NCI-H2196 (cell line): ENCODE measurements at regions not wholly inside any gene's neighbourhood (a gene's known extent, or its start where the extent isn't known, plus 50 kb on each side); places are given as distances from the start of the nearest gene placed in this dataset.
"Not testable (repeated sequence)": the region's sequence is repeated elsewhere in the genome, so short reads cannot be mapped to it uniquely, and the experiment has no call there.

Source experiments
- DNase-seq: peaks from one replicate; lab custom pipeline; 2025; ENCODE audit not compliant: unreplicated experiment; lab: John Stamatoyannopoulos, UW

DNA sequence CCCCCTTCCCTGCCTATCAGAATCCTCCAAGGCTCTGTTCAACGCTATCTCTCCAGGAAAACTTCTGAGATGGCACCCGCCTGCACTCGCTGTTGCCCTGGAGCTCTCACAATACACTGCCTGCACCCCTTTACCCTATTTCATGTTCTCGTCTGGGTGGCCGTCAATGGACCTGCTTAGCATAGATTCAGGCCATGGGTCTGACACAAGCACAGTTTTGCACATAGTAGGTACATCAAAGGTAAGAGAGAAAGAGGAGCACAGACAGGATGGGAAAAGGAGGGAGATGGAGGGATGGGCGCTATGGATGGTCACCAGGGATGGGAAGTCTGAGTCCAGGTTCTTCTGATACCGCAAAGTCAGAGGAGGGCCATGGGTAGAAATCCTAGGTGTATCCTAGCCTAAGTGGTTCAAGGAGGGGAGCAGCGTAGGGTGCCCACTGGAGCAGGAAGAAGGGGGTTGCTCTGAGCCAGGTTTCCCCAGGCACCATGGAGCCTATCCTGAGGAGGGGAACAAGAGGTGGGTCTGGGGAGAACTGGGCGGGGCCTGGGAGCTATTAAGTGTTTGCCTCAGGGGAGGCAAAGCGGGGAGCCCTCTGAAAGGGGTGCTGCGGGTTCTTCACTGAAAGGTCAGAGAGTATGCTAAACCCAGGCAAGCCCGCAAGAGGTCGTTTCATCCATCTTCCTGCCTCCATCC lies 89.3 kb downstream of the MRPL14 start:
- DNase-seq = no peak

- DNase-seq = not testable (repeated sequence)
Measured at GRCh38 chr6:44037276-44037675, 90.0 kb downstream of the MRPL14 start.

GRCh38 chr6:44036699-44037101 lies 90.6 kb downstream of the MRPL14 start:
- DNase-seq = no peak

GRCh38 chr6:44036196-44036595 lies 91.1 kb downstream of the MRPL14 start:
- no peak for DNase-seq

- no peak for DNase-seq
Measured at GRCh38 chr6:44035621-44036020, 91.6 kb downstream of the MRPL14 start.

- no peak for DNase-seq
Measured at GRCh38 chr6:44034931-44035345, 92.3 kb downstream of the MRPL14 start.

DNA sequence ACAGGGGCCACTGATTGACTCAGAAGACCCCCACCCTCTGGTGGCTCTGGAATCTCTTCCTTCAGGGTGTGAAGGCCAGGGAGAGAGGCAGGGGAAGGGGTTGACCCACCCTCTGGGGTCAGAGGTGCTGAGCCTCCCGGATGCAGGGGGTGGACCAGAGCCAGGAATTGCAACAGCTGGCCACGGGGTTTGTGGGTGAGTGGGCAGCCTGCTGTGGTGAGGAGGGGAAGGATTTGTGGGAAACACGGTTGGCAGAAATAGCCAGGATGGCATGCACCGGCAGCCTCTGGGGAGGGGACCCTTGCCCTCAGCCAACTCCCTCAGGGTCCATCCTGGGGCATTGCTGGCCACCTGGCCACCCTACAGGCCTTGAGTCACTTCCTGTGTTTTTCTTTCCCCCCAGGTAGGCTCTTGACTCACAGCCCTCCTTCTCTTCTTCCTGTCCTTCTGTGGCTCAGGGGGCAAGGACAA lies 92.8 kb downstream of the MRPL14 start:
- no peak for DNase-seq

GRCh38 chr6:44030812-44031454 lies 96.3 kb downstream of the MRPL14 start:
- DNase-seq = no peak

DNA sequence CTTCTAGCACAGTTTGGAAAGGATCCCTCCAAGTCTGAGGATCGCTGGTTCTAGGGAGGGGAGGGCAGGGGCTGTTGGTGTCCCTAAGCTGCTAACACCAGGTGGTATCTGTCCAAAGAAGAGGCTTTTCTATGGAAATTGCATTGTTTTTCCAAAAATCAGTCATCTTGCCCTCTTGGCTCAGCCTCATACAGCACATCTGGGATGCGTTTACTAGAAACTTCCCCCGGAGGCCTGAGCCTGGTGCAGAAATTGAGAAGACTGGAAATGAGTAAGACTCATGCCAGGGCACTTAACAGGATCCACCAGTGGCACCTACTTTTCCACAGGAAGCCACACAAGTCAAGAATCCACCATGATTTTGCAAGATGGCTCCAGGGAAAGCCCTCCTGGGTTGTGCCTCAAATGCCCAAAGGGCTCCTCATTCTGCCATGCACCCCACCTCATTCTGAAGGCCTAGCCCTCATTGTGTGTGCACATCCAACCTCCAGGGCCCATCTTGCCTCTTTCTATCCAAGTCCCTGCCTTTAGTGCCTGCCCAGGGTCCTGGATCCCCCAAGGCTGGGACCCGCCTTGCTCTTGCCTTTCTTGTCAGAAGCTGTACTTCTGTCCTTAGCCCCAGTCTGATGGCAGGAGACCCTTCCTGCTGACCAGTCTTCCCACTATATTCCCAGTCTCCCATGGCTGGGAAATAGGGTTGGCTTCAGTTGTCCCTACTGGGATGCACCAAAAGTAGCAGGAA lies 97.6 kb downstream of the MRPL14 start:
- DNase-seq = no peak

DNA sequence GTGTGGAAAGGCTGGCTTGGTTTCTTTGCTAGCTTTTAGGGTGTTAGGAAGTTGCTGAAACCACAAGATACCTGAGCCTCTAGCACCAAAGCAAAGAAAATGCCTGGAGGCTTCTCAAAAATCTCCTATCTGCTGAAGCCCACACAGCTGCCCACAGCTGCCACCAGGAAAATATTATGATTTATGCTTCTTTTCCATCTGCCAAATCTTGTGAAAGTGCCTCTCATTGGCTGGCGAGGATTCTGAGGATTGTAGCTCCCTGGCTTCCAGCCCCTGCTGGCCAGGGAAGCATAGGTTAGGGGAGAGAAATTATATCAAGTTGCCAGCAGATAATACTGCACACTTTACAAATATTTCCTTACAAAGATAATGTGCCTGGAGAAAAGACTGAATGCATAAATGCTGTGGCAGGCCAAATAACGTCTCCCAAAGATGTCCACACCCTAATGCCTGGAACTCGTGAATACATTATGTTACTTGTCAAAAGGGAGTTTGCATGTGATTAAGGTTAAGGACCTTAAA lies 98.4 kb downstream of the MRPL14 start:
- no peak for DNase-seq

DNA sequence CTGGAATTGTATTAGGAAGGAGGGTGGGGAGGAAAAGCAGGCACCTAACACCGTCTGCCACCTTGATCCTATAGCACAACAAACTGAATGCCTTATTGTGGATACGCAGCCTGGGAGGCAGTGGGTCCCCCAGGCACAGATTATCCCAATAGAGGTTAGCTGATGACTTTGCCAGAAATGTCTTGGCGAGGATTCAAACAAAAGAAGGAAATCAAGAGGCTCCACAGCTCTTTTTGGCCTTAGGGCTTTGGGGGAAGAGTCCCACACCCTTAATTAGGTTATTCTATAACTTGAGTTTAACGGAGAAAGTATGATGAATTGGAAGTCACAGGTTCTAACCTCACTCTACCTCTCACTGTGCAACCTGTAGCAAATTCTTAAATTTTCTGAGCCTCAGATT lies 102.0 kb downstream of the MRPL14 start:
- no peak for DNase-seq

DNA sequence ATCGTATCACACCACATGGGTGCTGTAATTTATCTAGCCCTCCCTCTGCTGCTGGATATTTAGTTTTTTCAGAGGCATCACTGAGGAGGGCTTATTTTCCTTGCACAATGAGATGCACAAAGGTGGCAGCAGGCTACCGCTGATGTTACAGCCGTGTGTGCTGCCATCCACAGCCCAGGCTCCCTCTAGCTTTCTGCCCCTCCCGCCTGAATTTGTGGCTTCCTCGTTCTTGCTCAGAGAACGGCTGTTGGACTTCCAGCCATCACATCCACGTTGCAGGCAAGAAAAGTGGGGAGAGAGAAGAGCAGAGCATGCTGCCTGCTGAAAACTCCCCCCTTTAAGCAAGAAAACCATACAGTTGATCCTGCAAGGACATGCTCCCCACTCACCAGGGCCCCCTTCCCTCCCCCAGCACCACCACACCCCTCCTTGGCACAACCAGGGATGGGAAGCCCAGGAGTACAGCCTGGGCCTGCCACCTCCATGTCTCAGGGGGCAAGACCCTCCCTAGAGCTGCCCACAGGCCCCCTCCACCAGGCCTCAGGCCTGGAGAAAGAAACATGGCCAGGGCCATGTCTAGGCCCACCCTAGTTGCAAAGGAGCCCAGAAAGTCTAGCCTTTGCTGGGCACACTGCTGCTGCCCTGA lies 102.6 kb downstream of the MRPL14 start:
- no peak for DNase-seq

DNA sequence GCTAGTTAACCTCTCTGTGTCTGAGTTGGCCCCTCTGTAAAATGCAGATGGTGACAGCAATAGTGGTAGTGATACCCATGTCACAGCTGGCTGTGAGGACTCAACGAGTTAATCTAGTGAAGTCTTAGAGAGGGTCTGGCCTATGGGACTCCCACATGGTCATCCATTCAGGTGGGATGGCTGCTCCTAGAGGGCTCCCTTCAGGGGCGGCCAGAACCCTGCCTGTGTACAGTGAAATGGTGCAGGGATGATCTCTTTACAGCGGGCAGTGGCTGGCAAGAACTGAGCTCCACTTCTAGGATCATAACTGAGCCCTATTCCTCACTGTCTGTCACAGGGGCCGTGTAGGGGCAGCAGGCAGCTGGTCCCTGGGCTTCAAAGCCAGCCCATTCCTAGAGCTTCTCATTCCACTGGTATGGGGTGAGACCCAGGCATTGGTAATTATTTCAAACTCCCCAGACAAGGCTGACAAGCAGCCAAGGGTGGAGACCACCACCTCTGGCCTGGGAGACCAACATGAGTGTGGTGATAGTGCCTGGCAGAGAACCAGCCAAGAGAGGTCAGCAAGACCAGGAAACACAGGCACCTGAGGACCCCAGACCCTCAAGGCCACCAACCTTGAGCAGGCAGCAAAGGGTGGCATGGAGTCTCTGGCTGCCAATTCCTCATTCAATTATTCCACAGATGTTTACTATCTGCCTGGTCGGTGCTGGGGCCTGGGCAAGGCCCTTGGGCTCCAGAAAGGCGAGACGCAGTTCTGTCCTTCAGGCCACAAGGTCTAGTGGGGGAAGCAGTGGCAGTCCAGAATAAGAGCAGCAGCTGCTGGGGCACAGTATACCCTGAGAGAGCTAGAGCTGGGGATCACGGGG lies 103.4 kb downstream of the MRPL14 start:
- DNase-seq = no peak

GRCh38 chr6:44022671-44023352 lies 104.4 kb downstream of the MRPL14 start:
- DNase-seq = no peak

GRCh38 chr6:44022296-44022661 lies 105.0 kb downstream of the MRPL14 start:
- DNase-seq = no peak

- DNase-seq = no peak
Measured at GRCh38 chr6:44021589-44022295, 105.5 kb downstream of the MRPL14 start.

- no peak for DNase-seq
Measured at GRCh38 chr6:44020664-44021425, 106.4 kb downstream of the MRPL14 start.

GRCh38 chr6:44020148-44020547 lies 107.1 kb downstream of the MRPL14 start:
- DNase-seq = no peak
